IMR-90 (cell line): ENCODE measurements at regions not wholly inside any gene's neighbourhood (a gene's known extent, or its start where the extent isn't known, plus 50 kb on each side); places are given as distances from the start of the nearest gene placed in this dataset.

Source experiments
- ATAC-seq: fragments of 200-7000 bp; cut with Tn5 transposase; 2 replicates; pipeline ENCODE4 v1.9.1; 2020; ENCODE audit warnings: low read depth, mild to moderate bottlenecking, moderate library complexity
- BruUV-seq: library from RNA; stranded (reverse); fragments of 400-500 nt; replicated peaks from 2 replicates; lab custom pipeline; 2021; lab: Mats Ljungman, UMichigan
- CTCF ChIA-PET: fragments of 300-600 bp; formaldehyde crosslinking; extraction: SDS; loops from one replicate; lab custom pipeline; 2021; ENCODE audit warnings: antibody characterized with exemption; lab: Yijun Ruan, JAX
- POLR2A ChIA-PET: fragments of 300-600 bp; sonication (Branson Sonifier 250); formaldehyde crosslinking; loops from one replicate; lab custom pipeline; 2022; ENCODE audit warnings: antibody characterized with exemption; ENCODE audit not compliant: unreplicated experiment; lab: Charles Lee
- DNase-seq: peaks from one replicate; pipeline ENCODE4 v3.0.0; 2013
- H2AFZ ChIP-seq: replicated peaks from 2 replicates; pipeline ENCODE3; 2013; ENCODE audit warnings: low read length, mild to moderate bottlenecking; ENCODE audit not compliant: poor library complexity
- H2AK5ac ChIP-seq: 2 replicates; pipeline ENCODE4 v1.6.1; 2013; ENCODE audit warnings: low read depth, low read length, inconsistent platforms
- H2AK9ac ChIP-seq: replicated peaks from 2 replicates; pipeline ENCODE3; 2013; ENCODE audit warnings: mild to moderate bottlenecking, low read depth, low read length, moderate library complexity; ENCODE audit not compliant: poor library complexity
- H2BK120ac ChIP-seq: 2 replicates; pipeline ENCODE4 v1.6.1; 2013; ENCODE audit warnings: low read depth, low read length, inconsistent platforms
- H2BK15ac ChIP-seq: 3 replicates; pipeline ENCODE4 v1.6.1; 2013; ENCODE audit warnings: low read depth, low read length, inconsistent platforms
- H2BK20ac ChIP-seq: 2 replicates; pipeline ENCODE4 v1.6.1; 2013; ENCODE audit warnings: low read depth, mild to moderate bottlenecking, inconsistent platforms, low read length, moderate library complexity
- H2BK5ac ChIP-seq: 2 replicates; pipeline ENCODE4 v1.6.1; 2013; ENCODE audit warnings: mild to moderate bottlenecking, low read depth, low read length, inconsistent platforms; ENCODE audit not compliant: poor library complexity, severe bottlenecking
- H3K14ac ChIP-seq: replicated peaks from 2 replicates; pipeline ENCODE4 v1.6.1; 2013; ENCODE audit warnings: low read depth, low read length, inconsistent platforms
- H3K18ac ChIP-seq: 2 replicates; pipeline ENCODE4 v1.6.1; 2013; ENCODE audit warnings: low read depth, low read length, control low read depth
- H3K23ac ChIP-seq: 2 replicates; pipeline ENCODE4 v1.6.1; 2013; ENCODE audit warnings: low read depth, low read length, inconsistent platforms
- H3K27ac ChIP-seq: 2 replicates; pipeline ENCODE4 v1.5.1; 2013; ENCODE audit warnings: mild to moderate bottlenecking, control low read depth, low read length; ENCODE audit not compliant: insufficient read depth
- H3K27me3 ChIP-seq: 2 replicates; pipeline ENCODE4 v1.6.1; 2013; ENCODE audit warnings: low read length; ENCODE audit not compliant: control insufficient read depth, insufficient read depth
- H3K36me3 ChIP-seq: 2 replicates; pipeline ENCODE4 v1.6.1; 2013; ENCODE audit warnings: low read length, mixed read lengths; ENCODE audit not compliant: control insufficient read depth, insufficient read depth
- H3K4ac ChIP-seq: 2 replicates; pipeline ENCODE4 v1.6.1; 2013; ENCODE audit warnings: low read depth, low read length, inconsistent platforms
- H3K4me1 ChIP-seq: 2 replicates; pipeline ENCODE4 v1.6.1; 2013; ENCODE audit warnings: low read length, mixed read lengths; ENCODE audit not compliant: control insufficient read depth, insufficient read depth
- H3K4me2 ChIP-seq: 2 replicates; pipeline ENCODE4 v1.6.1; 2013; ENCODE audit warnings: low read depth, mild to moderate bottlenecking, control low read depth, low read length, moderate library complexity
- H3K4me3 ChIP-seq: 2 replicates; pipeline ENCODE4 v1.5.1; 2013; ENCODE audit warnings: low read depth, mild to moderate bottlenecking, control low read depth, low read length, moderate library complexity; ENCODE audit not compliant: insufficient read depth
- H3K56ac ChIP-seq: 2 replicates; pipeline ENCODE4 v1.6.1; 2013; ENCODE audit warnings: low read length, inconsistent platforms; ENCODE audit not compliant: insufficient read depth; ENCODE audit errors: extremely low read depth
- H3K79me1 ChIP-seq, 2 experiments: 2 replicates each; pipeline ENCODE4 v1.6.1; 2013; ENCODE audit warnings: low read length in 2 of 2, inconsistent platforms in 1 of 2, low read depth in 1 of 2
- H3K9ac ChIP-seq: 2 replicates; pipeline ENCODE4 v1.6.1; 2013; ENCODE audit warnings: low read depth, low read length, control low read depth
- H3K9me1 ChIP-seq: 2 replicates; pipeline ENCODE4 v1.6.1; 2013; ENCODE audit warnings: low read length, inconsistent platforms; ENCODE audit not compliant: insufficient read depth
- H3K9me3 ChIP-seq: 2 replicates; pipeline ENCODE4 v1.6.1; 2013; ENCODE audit warnings: low read length; ENCODE audit not compliant: control insufficient read depth, insufficient read depth
- H4K20me1 ChIP-seq: 2 replicates; pipeline ENCODE4 v1.6.1; 2013; ENCODE audit warnings: low read length, inconsistent platforms; ENCODE audit not compliant: insufficient read depth
- H4K5ac ChIP-seq: 2 replicates; pipeline ENCODE4 v1.6.1; 2013; ENCODE audit warnings: mild to moderate bottlenecking, low read depth, low read length, control low read depth
- H4K8ac ChIP-seq, 2 experiments: 2 replicates each; pipeline ENCODE4 v1.6.1; 2013; ENCODE audit warnings: low read depth in 2 of 2, low read length in 2 of 2, control low read depth in 1 of 2, inconsistent platforms in 1 of 2
- H4K91ac ChIP-seq: 2 replicates; pipeline ENCODE4 v1.6.1; 2013; ENCODE audit warnings: low read depth, low read length, inconsistent platforms; ENCODE audit not compliant: insufficient read depth
- BHLHE40 ChIP-seq: fragments of 150-350 bp; IDR thresholded peaks from 2 replicates; pipeline ENCODE4 v1.6.1; 2016; ENCODE audit warnings: mild to moderate bottlenecking, low read depth, low read length
- CHD1 ChIP-seq: IDR thresholded peaks from 2 replicates; pipeline ENCODE4 v1.6.1; 2012; ENCODE audit warnings: low read depth, low read length, improper control_type of control experiment
- FOS ChIP-seq: fragments of 150-350 bp; IDR thresholded peaks from 2 replicates; pipeline ENCODE4 v1.6.1; 2016; ENCODE audit warnings: low read depth, low read length
- MAFK ChIP-seq: IDR thresholded peaks from 2 replicates; pipeline ENCODE4 v1.6.1; 2012; ENCODE audit warnings: low read depth, low read length, improper control_type of control experiment
- MAZ ChIP-seq: IDR thresholded peaks from 2 replicates; pipeline ENCODE4 v1.6.1; 2012; ENCODE audit warnings: low read depth, mild to moderate bottlenecking, low read length, improper control_type of control experiment, moderate library complexity, borderline replicate concordance
- MXI1 ChIP-seq: IDR thresholded peaks from 2 replicates; pipeline ENCODE4 v1.6.1; 2012; ENCODE audit warnings: low read depth, mild to moderate bottlenecking, low read length, moderate library complexity, borderline replicate concordance
- NFE2L2 ChIP-seq: fragments of 150-350 bp; IDR thresholded peaks from 2 replicates; pipeline ENCODE4 v1.6.1; 2016; ENCODE audit warnings: low read depth, mild to moderate bottlenecking, low read length
- POLR2A ChIP-seq: IDR thresholded peaks from 2 replicates; pipeline ENCODE4 v1.6.1; 2012; ENCODE audit warnings: mild to moderate bottlenecking, low read depth, low read length
- RAD21 ChIP-seq: IDR thresholded peaks from 2 replicates; pipeline ENCODE4 v1.6.1; 2012; ENCODE audit warnings: low read length, improper control_type of control experiment
- RCOR1 ChIP-seq: IDR thresholded peaks from 2 replicates; pipeline ENCODE4 v1.6.1; 2012; ENCODE audit warnings: mild to moderate bottlenecking, low read length, improper control_type of control experiment; ENCODE audit not compliant: insufficient replicate concordance
- RFX5 ChIP-seq: IDR thresholded peaks from 2 replicates; pipeline ENCODE4 v1.8.0; 2012; ENCODE audit warnings: low read depth, mild to moderate bottlenecking, low read length, moderate library complexity
- SMC3 ChIP-seq: fragments of 150-350 bp; IDR thresholded peaks from 2 replicates; pipeline ENCODE4 v1.6.1; 2016; ENCODE audit warnings: low read depth, mild to moderate bottlenecking, antibody characterized with exemption, low read length, moderate library complexity
- WGBS, 2 experiments: methylation state at CpG; one replicate each; pipeline versions ENCODE4 v1.1.5 to v1.1.7; 2013; ENCODE audit warnings: missing lambda C conversion rate in 2 of 2; ENCODE audit not compliant: insufficient read length in 1 of 2; ENCODE audit errors: extremely low coverage in 2 of 2; 5-methylcytosine and 5-hydroxymethylcytosine counted together
- dilution Hi-C: fragments of 300-500 bp; cut with HindIII; formaldehyde crosslinking; loops from one replicate; pipeline ENCODE4 v1.14.3; 2018; ENCODE audit warnings: low sequenced_read_pairs; ENCODE audit not compliant: unreplicated experiment
- in situ Hi-C: fragments of 300-500 bp; cut with MboI; formaldehyde crosslinking; loops from 3 replicates; pipeline ENCODE4 v1.14.3; 2019; ENCODE audit warnings: low sequenced_read_pairs, inconsistent platforms, mixed read lengths
- intact Hi-C: fragments of 100-400 bp; cut with micrococcal nuclease; formaldehyde crosslinking; loops from 2 replicates; pipeline ENCODE4 v1.10.0; 2022
- TF ChIP-seq, protein P1 (sequence below): fragments of 150-350 bp; IDR thresholded peaks from 2 replicates; pipeline ENCODE4 v1.6.1; 2017; ENCODE audit warnings: mild to moderate bottlenecking, antibody characterized with exemption, low read length, low read depth

DNA sequence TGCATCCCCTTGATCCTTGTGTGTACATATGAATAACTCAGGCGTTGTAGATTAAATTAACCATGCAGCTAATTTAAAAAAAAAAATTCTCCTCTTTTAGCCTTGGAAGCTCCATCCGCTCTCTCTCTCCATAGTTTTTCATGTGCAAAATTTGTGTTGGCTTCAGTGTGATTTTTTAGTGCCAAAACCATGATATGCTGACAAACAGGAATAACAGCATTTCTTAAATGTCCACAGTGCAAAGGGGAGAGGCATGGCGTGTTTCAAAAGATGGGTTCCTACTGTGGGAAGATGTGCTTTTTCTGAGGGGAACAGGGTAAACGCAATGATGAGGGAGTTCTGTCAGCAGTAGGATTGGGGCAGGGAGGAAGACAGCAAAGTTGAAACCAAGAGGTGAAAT is 247.0 kb downstream of the ICOS start:
- no TSS peak for BruUV-seq
- Histone ChIP-seq H2BK5ac (no peak overlapping the region), H3K9me1 (no peaks in the 10 kb centered on the region), H3K14ac (no peak overlapping the region), H4K20me1 (no peaks in the 10 kb centered on the region), H4K5ac (no peak overlapping the region), H3K9me3 (no peaks in the 10 kb centered on the region), H3K18ac (no peak overlapping the region), H3K56ac (no peak overlapping the region), H3K27me3 (peaks cover 6% of the 10 kb centered on the region; the same call in 1 of the 2 replicates), H3K4me1 (no peaks in the 10 kb centered on the region), H3K79me1 (no peaks in the 10 kb centered on the region), H2AFZ (no peak overlapping the region), H3K9ac (no peak overlapping the region), H3K4me2 (no peak overlapping the region), H3K36me3 (no peaks in the 10 kb centered on the region), H2BK120ac (no peak overlapping the region), H4K8ac (no peak overlapping the region), H3K4me3 (no peak overlapping the region), H4K91ac (no peak overlapping the region), H3K27ac (no peak overlapping the region), H2AK9ac (no peak overlapping the region), H2BK15ac (no peak overlapping the region), H2AK5ac (no peak overlapping the region), H2BK20ac (no peak overlapping the region), H3K4ac (no peak overlapping the region), H3K23ac (no peak overlapping the region)
- in situ Hi-C loops: no loop called here
- intact Hi-C loops: no loop called here
- no peak for DNase-seq
- no peak for TF ChIP-seq MAFK
- TF ChIP-seq, protein P1, sequence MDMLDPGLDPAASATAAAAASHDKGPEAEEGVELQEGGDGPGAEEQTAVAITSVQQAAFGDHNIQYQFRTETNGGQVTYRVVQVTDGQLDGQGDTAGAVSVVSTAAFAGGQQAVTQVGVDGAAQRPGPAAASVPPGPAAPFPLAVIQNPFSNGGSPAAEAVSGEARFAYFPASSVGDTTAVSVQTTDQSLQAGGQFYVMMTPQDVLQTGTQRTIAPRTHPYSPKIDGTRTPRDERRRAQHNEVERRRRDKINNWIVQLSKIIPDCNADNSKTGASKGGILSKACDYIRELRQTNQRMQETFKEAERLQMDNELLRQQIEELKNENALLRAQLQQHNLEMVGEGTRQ: no peak
- TF ChIP-seq MXI1: no peak
- TF ChIP-seq POLR2A: no peak
- TF ChIP-seq MAZ: no peak
- TF ChIP-seq RCOR1: no peak
- TF ChIP-seq CHD1: no peak
- no peak for TF ChIP-seq SMC3
- TF ChIP-seq RFX5: no peak
- no peak for TF ChIP-seq BHLHE40
- no peak for TF ChIP-seq NFE2L2
- TF ChIP-seq RAD21: no peak
- TF ChIP-seq FOS: no peak
- ATAC-seq: no peak
- dilution Hi-C loops: no loop called here
- POLR2A ChIA-PET: no interaction called here
- CTCF ChIA-PET: no interaction called here
- WGBS, 2 experiments: no CpG with 5 or more reads among the region's 4 CpGs
